Heart left ventricle (tissue), 16 donors: ENCODE measurements at regions not wholly inside any gene's neighbourhood (a gene's known extent, or its start where the extent isn't known, plus 50 kb on each side); places are given as distances from the start of the nearest gene placed in this dataset.

Source experiments
- ATAC-seq, 4 donors: fragments of 200-7000 bp; cut with Tn5 transposase; one replicate each; pipeline ENCODE4 v1.9.1; 2020 to 2022; ENCODE audit warnings: moderate library complexity in 4 of 4, mild to moderate bottlenecking in 3 of 4, moderate number of reproducible peaks in 1 of 4
- DNase-seq, 5 donors: peaks; one replicate each; pipeline ENCODE4 v3.0.0-alpha.2; 2020
- H3K27ac ChIP-seq, 12 donors: fragments of 200-600 bp; sonication (generic) in 4 of 12; one replicate each; pipeline versions ENCODE4 v1.5.0 to v1.8.0; 2016 to 2022; ENCODE audit warnings: mild to moderate bottlenecking in 2 of 12
- H3K27me3 ChIP-seq, 9 donors: fragments of 200-600 bp; sonication (generic) in 2 of 9; one replicate each; pipeline versions ENCODE4 v1.5.1 to v1.8.0; 2016 to 2022; ENCODE audit warnings: mild to moderate bottlenecking in 3 of 9
- H3K36me3 ChIP-seq, 9 donors: fragments of 200-600 bp; sonication (generic) in 2 of 9; one replicate each; pipeline versions ENCODE4 v1.5.0 to v1.8.0; 2018 to 2022; ENCODE audit warnings: mild to moderate bottlenecking in 2 of 9
- H3K4me1 ChIP-seq, 12 donors: fragments of 200-600 bp; sonication (generic) in 4 of 12; one replicate each; pipeline versions ENCODE4 v1.5.0 to v1.8.0; 2016 to 2022; ENCODE audit warnings: mild to moderate bottlenecking in 3 of 12
- H3K4me3 ChIP-seq, 12 donors: fragments of 200-600 bp; sonication (generic) in 4 of 12; one replicate each; pipeline versions ENCODE4 v1.5.0 to v1.8.0; 2017 to 2022; ENCODE audit warnings: mild to moderate bottlenecking in 9 of 12, moderate library complexity in 4 of 12
- H3K9me3 ChIP-seq, 12 donors: fragments of 200-600 bp; sonication (generic) in 4 of 12; one replicate each; pipeline versions ENCODE4 v1.5.0 to v1.8.0; 2016 to 2022; ENCODE audit warnings: mild to moderate bottlenecking in 1 of 12
- CTCF ChIP-seq, 12 donors: fragments of 200-600 bp; sonication (generic) in 4 of 12; IDR thresholded peaks; one replicate each; pipeline versions ENCODE4 v1.5.0 to v1.8.0; 2018 to 2022; ENCODE audit warnings: antibody characterized with exemption in 12 of 12, mild to moderate bottlenecking in 5 of 12
- POLR2A ChIP-seq, 2 donors: fragments of 450-650 bp; IDR thresholded peaks; one replicate each; pipeline ENCODE4 v1.6.1; 2017; ENCODE audit warnings: antibody characterized with exemption in 2 of 2, mild to moderate bottlenecking in 2 of 2, moderate library complexity in 2 of 2
- WGBS, 4 donors: extraction: QIAGEN DNeasy Blood & Tissue Kit in 2 of 4; methylation state at CpG; one replicate each; pipeline versions ENCODE4 v1.1.5 to v1.1.7; 2013 to 2018; 5-methylcytosine and 5-hydroxymethylcytosine counted together
- intact Hi-C, 10 donors: fragments of 100-400 bp; cut with DNase I; formaldehyde crosslinking; loops; one replicate each; pipeline versions ENCODE4 v1.11.1 to v1.14.2; 2022
- donor health status: ischemic (EF 13 %, LVEDD 7.1; RV severe dilation, severe dysfunction).
- donor health status: healthy with polysubstance abuse.
- donor health status: DM: no; HTN: yes; CAD: no.
- donor health status: DM: no; HTN: no; CAD: no.
- donor health status: ischemic (EF 25% LVEDD 6.9; RV normal size, moderate dysfunction).
- donor health status: ischemic (EF 25% LVEDD 5.7; RV mildly dilated, moderate dysfunction).
- donor health status: healthy.
- donor health status: DM: yes; HTN: yes; CAD: no.
- donor health status: ischemic (EF 35%, LVEDD 5.7; RV mildly dilated, moderate dysfunction).
- donor health status: nonischemic (EF 11% LVEDD 7.7; RV severe dilation, severe dysfunction).
- donor health status: DM: yes; HTN: yes; CAD: no.
- donor health status: PGD.
- donor health status: ischemic (EF 29% LVEDD 5.4; RV normal size, mild dysfunction).
- donor health status: nonischemic (EF 23%, LVEDD 6.1; RV moderate dilation, normal function).

DNA sequence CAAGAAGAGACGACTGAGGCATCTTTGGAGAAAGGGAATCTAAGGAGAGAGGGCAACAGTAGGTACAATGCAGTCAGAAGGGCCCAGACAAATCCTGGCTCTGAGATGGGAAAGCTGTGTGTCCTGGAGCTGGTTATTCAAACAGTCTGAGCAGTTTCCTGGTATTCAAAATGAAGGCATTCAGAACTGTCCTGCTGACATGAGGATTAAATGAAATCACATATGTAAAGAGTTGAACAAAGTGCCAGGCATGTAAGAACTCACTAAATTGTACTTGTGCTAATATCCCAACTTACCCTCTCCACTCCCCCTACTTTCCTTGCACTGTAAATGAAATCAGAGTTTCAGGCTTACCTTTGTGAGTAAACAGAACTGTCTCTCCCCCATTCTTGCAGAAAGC, 60.9 kb upstream of the LDB2 start:
- H3K9me3 ChIP-seq = peaks cover 0 to 17% (median 9%) of the 10 kb centered on the region in 12 donors
- H3K36me3 ChIP-seq = no peaks in the 10 kb centered on the region
- no peaks in the 10 kb centered on the region for H3K4me1 ChIP-seq
- ATAC-seq (no peak), DNase-seq (no peak)
- no peak overlapping the region for H3K27ac ChIP-seq
- H3K4me3 ChIP-seq = no peak overlapping the region
- intact Hi-C loops = loop anchor here in 1 of 10 donors (10.0 kb wide), 1 partner anchor 165 kb away; no protein-coding TSS in a partner anchor
- TF ChIP-seq POLR2A (IDR thresholded peaks at IDR 0.05) = no peak
- no peak for TF ChIP-seq CTCF (IDR thresholded peaks at IDR 0.05)
- no peaks in the 10 kb centered on the region for H3K27me3 ChIP-seq
- WGBS, 4 donors = 66 to 83% (median 76%) methylated on average over 1 of the region's 1 CpG

DNA sequence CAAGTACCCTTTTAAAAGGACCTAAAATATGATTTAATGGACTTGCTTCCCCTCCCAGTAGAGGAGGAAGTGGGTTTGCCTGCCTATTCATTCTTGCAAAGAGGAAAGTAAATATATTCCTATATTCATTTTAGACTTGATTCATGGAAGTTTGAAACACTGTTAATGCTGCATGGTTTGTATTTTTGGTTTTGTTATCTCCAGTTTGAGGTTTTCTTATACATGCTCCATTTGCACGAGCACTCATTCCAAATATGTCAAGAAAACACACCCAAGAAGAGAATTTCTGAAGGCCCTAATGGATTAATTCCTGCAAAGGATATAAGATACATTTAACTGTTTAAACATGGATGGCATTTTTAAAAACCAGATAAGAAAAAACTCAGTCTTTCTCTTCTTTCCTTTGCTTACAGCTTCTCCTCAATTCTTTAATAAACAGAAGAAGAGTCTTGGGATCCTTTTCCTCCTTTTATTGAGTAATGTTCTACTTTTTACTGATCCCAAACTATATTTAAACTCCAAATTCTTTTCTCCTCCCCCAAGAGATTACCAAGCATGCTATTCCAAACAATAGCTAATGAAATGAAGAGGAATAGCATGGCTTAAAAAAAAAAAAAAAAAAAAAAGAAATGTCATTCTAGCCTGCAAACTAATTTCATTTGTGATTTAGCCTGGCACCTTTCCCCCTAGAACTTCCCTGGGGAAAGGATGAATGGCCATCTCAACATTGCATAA, 54.6 kb upstream of the LDB2 start:
- intact Hi-C loops = loop anchor here in 1 of 10 donors (10.0 kb wide), 1 partner anchor 158 kb away; no protein-coding TSS in a partner anchor
- Histone ChIP-seq H3K4me1 (peaks cover 0 to 8% (median 0%) of the 10 kb centered on the region in 12 donors), H3K36me3 (no peaks in the 10 kb centered on the region), H3K27ac (no peak overlapping the region), H3K9me3 (peaks cover 0 to 25% (median 6%) of the 10 kb centered on the region in 12 donors), H3K27me3 (no peaks in the 10 kb centered on the region), H3K4me3 (peak overlapping the region in 3 of 12 donors; percentile 6 to 26 (median 20))
- DNase-seq (no peak), ATAC-seq (no peak)
- TF ChIP-seq CTCF (IDR thresholded peaks at IDR 0.05) = no peak
- TF ChIP-seq POLR2A (IDR thresholded peaks at IDR 0.05) = no peak
- 53 to 62% (median 55%) methylated on average over 1 of the region's 1 CpG for WGBS, 4 donors

DNA sequence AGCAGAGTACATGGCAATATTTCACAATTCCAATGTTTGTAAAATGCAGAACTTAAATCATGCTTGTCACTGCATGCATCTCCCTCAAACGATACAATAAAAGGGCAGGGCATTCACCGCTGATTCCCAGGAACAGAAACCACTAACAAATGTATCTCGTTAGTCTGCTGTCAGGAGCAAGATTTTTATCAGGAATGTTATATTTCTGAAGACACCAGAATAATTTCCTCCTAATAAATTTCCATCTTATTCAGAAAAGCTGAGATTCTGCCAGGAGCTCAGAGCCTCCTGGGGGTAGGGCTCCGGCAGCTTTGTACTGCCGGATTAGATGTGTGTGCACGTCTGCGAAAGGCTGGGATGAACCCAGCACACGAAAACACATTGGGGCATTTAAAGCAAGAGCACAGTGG, 54.0 kb upstream of the LDB2 start:
- Histone ChIP-seq H3K27me3 (no peaks in the 10 kb centered on the region), H3K36me3 (no peaks in the 10 kb centered on the region), H3K9me3 (peaks cover 0 to 25% (median 6%) of the 10 kb centered on the region in 12 donors), H3K4me1 (peaks cover 0 to 8% (median 0%) of the 10 kb centered on the region in 12 donors), H3K4me3 (peak overlapping the region in 3 of 12 donors; percentile 6 to 26 (median 20)), H3K27ac (no peak overlapping the region)
- no peak for DNase-seq
- ATAC-seq = no peak
- 32 to 45% (median 42%) methylated on average over 8 of the region's 8 CpGs for WGBS, 4 donors
- TF ChIP-seq POLR2A (IDR thresholded peaks at IDR 0.05) (no peak), CTCF (IDR thresholded peaks at IDR 0.05) (no peak)
- intact Hi-C loops = loop anchor here in 1 of 10 donors (10.0 kb wide), 1 partner anchor 158 kb away; no protein-coding TSS in a partner anchor
